HG03103 (cell line): ENCODE measurements at regions not wholly inside any gene's neighbourhood (a gene's known extent, or its start where the extent isn't known, plus 50 kb on each side); places are given as distances from the start of the nearest gene placed in this dataset.

Experiments used
- ATAC-seq: cut with Tn5 transposase; IDR thresholded peaks from one replicate; pipeline ENCODE4 v1.9.1; 2021; ENCODE audit warnings: low read depth; ENCODE audit not compliant: unreplicated experiment

DNA sequence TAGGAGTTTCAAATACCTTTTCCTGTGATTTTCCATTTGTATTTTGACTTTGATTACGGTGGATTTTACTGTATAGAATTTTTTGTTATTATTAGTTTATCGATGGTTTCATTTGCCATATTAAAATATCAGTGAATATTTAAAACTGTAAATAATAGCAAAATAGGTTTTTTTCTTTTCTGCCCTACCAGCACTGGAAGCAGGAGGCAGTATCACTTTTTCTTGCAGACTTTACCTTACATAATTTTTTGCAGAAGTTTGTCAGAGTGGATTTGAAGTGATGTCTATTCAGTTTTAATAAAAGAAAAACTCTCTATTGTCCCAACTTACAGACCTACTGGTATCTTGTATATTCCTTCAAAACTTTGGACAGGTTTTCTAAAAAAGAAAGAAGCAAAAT, 213.6 kb downstream of the CENPF start:
- no peak for ATAC-seq

DNA sequence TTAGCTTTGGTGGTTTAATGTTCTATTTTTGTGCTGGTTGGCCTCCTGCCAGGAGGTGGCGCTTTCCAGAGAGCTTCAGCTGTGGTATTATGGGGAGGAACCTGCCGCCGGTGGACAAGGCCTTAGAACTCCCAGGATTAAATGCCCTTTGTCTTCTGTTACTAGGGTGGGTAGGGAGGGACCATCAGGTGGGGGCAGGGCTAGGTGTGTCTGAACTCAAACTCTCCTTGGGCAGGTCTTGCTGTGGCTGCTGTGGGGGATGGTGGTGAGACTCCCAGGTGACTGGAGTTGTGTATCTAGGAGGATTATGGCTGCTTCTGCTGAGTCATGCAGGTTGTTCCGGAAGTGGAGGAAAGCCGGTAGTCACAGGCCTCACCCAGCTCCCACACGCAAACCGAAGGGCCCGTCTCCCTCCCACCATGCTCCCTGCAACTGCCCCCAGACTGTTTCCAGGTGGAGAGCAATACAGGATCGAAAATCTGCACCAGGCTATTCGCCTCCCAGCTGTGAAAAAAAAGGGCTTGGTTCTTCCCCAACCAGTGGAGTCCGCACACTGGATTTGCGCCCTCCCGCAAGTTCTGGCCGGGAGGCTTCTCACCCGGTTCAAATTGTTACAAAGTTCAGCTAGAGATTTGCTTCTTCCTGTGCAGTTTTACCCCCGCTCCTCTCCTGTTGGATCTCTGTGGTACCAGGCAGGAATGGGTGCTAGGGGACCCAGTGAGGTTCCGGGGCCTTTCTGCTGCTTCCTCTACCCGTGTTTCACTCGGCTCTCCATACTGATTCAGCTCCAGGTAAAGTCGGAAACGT, 220.5 kb downstream of the CENPF start:
- no peak for ATAC-seq

DNA sequence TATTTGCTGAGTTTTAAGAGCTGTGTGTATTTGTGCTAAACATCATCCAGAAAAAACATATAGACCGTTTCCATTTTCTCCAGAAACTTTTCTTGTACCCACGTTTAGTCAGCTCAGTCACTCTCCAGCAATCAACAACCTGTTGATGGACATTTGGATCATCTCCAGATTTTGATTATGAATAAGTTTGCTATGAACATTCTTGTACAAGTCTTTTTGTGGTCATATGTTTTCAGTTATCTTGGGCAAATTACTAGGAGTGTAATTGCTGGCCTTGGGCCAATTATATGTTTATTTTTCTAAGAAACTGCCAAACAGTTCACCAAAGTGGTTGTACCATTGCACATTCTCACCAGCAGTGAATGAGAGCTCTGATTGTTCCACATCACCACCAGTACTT, 221.8 kb downstream of the CENPF start:
- ATAC-seq, result no peak

DNA sequence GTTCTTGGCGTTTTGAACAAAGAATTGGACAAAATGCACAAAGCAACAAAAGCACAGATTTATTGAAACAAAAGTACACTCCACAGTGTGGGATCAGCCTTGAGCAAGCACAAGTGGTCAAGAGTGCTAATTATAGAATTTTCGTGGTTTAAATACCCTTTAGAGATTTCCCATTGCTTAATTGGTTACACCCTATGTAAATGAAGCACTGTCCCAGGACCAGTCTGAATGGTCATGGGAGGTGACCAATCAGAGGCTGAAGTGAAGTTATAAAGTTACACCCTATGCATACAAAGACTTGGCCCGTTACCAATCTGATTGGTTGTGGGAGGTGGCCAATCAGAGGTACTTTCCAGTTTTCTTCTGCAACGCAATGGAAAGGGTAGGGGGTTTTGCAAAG, 223.6 kb downstream of the CENPF start:
- ATAC-seq, result no peak

DNA sequence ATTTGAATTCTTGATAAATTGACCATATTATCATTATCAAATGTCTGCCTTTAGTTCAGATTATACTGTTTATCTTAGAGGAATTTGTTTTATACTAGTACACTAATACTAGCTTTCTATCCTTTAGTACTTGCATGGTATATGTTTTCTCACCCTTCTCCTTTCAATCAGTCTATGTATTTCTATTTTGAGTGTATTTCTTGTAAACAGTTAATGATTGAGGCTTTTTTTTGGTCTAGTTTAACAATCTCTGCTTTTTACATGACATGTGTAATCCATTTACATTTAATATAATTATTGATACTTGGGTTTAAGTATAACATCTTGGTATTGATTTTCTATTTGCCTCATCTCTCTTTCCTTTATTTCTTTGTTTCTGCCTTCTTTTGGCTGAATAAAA, 224.9 kb downstream of the CENPF start:
- ATAC-seq, result no peak

DNA sequence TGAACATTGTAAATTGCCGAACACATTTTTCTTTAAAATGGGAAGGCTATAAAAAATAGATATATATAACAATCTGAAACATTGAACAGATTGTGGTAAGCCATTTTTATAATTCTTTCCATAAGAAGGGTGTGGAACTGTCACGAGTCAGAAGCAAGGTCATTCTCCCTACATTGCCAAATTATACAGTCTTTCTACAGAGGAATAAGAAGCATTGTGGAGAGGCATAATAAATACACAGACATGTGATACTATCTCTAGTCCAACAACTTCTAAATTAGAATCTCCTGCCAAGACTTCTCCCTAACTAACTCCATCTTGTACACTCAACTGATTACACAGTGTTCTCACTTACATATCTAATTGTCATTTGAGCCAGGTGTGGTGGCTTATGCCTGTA, 227.9 kb downstream of the CENPF start:
- no peak for ATAC-seq

DNA sequence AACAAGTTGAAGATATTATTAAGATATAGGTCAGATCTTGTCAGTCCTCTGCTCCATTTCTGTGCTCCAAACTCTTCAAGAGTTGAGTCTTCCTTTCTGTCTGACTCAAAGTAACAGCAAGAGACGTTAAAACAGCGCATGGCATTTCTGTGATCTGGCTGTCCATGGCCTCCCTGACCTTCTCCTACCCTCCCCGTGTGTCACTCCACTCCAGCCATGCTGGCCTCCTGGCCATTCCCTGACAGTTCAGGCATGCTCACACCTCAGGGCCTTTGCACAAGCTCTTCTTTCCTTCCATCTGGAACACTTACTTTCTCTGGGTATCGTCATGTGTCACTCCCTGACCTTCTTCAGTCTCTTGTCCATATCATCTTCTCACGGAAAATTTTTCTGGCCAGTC, 229.0 kb downstream of the CENPF start:
- no peak for ATAC-seq

DNA sequence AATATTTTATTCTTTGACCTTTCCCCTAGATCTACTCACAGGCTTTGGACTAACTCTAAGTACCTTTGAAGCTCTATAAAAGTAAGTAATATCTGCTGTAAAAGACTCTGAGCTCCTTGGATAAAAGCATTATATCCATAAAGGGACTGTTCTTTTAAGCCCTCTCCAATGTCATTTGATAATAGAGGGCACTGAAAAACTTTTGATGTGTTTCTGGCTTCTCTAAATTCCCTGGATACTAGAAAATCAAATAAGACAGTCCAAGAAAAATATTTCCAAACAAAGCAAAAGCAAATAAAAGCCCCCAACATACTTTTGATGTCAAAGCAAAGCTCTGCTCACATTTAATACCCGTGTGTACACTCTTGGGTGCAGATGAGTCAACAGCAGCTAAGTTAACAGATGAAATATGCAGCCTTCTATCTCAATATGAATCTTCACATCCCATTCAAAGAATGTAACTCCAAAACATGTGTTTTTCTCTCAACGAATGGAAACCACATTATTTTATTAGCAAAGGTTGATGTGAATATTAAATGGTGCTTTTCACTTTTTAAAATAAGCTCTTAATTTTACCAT, 230.3 kb downstream of the CENPF start:
- ATAC-seq, result no peak

DNA sequence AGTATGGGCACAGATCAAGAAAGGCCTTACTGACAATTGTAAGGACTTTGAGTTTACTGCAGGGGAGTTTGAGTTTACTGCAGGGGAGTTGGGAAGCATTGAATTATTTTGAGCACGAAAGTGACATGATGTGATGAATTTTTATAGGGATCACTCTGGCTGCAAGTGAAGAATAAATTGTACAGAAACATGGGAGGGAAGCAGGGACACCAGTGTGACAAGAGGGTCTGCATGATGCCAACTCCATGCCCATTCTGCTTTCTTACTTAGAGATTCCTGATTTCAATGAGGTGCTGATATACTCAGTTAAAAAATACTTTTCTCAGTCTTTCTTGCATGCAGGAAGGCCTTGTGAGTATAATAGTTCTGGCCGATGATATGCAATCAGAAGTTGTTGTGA, 234.4 kb downstream of the CENPF start:
- ATAC-seq, result no peak

DNA sequence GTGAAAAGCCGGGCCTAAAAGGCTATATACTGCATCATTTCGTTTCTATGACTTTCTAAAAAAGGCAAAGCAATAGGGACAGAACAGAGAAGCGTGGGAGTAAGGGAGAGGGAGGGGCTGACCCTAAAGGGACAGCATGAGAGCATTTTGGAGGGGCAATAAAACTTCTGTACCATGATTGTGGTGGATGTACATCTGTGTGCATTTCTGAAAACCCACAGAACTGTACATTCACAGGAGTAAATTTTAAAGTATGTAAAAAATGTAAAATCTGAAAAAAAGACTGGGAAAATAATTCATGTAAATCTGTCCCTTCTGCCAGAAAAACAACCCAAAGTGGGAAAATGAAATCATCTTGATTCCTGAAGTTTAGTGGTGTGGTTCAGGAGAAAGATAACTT, 235.4 kb downstream of the CENPF start:
- ATAC-seq, result no peak

DNA sequence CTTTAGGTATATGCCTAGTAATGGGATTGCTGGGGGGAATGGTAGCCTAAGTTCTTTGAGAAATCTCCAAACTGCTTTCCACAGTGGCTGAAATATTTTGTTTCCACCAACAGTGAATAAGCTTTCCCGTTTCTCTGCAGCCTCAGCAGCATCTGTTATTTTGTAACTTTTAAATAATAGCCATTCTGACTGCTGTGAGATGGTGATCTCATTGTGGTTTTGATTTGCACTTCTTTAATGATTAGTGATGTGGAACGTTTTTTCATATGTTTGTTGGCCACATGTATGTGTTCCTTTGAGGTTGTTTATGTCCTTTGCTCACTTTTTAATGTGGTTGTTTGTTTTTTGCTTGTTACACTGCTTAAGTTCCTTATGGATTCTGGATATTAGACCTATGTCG, 237.4 kb downstream of the CENPF start:
- ATAC-seq, result no peak

DNA sequence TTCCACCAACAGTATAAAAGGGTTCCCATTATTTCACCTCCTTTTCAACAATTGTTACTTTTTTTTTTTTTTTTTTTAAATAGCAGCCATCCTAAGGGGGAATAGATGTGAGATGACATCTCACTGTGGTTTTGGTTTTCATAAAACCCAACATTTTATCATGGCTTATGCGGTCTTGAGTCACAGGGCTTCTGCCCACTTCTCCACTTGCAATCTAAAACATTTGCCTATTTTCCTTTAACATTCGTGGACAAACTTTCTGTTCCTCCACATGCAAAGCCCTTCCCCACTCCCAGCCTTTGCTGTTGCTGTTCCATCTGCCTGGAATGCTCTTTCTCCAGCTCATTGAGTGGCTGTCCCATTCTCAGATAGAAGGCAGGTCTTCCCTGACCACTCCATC, 239.7 kb upstream of the KCNK2 start:
- no peak for ATAC-seq

DNA sequence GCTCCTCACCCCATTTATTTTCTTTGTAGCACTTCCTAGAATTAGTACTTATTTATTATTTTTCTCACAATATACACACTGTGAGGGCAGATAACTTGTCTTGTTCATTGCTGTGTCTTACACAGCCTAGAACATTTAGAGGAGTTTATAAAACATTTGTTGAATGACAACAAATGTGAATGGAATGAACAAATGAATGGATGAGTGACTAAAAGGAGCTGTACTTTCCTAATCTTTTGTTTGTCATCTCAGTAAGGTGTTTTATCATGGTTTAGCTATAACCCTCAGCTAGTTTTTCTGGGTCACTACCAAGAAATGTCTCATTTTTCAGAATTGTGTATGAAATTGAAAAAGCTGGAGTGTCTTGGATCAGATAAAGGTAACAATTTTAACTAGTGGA, 239.3 kb upstream of the KCNK2 start:
- no peak for ATAC-seq

DNA sequence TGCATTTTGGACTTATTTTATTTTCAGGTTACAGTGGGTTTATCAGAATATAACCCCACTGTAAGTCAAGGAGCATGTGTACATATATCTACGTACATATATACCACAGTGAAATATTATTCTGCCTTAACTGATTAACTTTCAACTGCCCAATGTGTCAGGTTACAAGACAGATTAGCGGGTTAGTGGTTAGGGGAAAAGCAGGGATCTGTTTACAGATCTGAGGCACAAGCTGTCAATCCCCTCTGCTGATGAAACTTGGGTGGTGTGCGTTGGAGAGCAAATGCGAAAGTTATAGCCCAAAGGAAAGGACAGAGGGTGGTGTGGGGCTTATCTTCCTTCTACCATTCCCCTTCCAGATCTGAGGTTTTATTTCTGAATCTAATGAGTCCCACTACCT, 238.2 kb upstream of the KCNK2 start:
- no peak for ATAC-seq

DNA sequence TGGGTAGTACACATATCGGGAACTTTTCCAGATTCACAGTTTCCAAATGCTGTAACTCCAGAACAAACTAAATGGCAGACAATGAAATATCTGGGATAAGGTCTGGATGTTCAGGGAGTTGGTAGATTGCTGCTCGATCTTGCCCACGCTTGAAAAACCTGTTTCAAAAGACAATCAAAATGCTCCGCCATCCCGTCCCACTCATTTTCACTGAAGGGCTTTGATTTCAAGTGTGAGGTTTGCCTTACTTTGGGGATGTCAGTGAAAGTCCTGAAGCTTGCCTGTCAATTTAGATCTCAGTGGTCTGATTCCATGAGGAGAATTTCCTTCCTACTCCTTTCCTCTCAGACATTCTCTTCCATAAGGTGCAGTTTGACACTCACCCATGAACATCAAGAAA, 236.3 kb upstream of the KCNK2 start:
- no peak for ATAC-seq

DNA sequence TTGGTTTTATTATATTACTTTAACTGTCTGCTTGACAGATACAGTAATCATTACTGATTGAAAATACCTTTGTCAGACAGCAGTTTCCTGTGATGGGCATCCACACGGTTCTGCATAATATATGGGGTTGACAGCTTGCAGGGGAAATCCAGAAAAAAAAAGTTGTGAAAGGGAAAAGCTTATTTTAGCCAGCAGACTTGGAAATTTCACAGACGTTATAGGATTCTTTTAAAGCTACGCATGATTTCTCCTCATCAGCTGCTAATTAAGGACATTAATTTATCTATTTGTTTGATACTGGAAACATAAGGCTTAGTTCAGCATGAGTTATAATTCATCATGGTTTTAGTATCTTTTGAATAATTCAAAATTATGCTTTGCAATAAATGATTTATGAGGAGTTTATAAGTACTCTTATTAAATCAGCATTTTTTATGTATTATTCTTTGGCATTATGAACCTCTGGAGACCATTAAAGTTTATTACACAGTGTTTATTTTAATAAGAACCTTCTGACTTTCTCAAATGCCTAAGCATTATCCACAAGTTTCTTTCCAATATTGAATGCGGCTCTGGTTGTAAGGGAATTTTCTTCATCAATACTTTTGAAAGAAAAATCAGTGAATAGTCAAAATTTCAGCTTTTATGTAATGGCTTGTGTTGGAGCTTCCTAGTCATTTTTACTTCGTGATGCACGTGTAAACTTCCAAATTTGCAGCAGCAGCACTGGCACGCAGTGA, 235.3 kb upstream of the KCNK2 start:
- ATAC-seq, result no peak

DNA sequence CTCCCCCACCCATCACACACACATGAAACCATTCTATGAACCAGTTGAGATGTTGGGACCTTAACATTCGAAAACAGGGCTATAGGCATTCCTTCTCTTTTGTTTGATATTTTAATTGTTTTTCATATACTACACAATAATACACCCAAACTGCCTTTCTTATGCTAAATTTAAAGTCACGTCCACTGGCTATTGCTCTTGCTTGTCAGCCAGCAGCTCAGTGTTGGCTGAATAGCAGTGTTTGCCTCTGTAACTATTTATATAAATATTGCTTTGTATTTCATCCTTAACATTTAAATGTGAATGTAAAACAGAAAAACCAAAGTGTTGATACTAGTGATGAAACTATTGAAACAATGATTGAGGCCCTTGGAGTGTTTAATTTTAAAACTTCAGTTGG, 234.4 kb upstream of the KCNK2 start:
- ATAC-seq, result no peak

DNA sequence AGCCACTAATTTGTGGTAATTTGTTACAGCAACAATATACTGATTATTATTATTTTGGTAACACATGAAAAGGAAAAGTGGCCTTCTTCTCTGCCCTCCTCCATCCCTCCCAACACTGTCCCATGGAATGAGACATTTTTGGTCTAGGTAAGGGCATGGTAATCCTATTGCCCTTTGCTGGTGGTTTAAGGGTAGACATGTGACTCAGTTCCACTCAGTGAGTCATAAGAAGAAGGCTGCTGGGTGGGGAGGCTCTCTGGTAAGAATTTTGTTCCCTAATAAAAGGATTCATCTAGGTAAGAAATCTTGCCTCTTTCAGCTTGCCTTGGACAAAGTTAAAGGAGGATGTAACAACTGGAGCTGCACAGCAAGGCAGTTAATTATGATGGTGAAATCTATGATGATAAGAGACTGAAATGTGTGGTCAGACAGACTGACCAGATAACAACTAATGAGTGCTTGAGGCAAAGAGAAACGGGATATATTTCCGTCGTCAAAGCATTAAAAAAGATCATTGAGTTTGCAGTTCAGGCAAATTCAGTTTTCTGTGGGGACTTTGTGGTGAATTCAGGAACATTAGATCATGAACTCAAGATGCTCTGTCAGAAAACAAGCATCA, 232.0 kb upstream of the KCNK2 start:
- ATAC-seq, result no peak

DNA sequence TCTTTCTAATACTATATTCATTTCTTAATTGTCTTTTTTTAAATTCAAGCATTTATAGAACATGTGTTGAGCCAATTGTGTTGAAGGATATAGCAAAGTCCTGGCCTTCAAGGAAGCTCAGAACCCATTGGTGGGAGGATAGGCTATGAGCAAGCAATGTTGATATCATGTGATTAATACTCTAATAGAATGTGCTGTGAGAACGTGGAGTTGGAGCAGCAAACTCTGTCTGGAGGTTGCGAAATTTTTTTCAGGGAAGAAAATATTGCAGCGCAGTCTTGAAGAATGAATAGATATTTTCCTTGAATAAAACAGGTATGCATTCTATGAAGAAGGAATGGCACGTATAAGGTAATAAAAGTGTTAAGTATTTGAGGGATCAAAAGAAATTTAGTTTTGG, 229.2 kb upstream of the KCNK2 start:
- ATAC-seq, result no peak

DNA sequence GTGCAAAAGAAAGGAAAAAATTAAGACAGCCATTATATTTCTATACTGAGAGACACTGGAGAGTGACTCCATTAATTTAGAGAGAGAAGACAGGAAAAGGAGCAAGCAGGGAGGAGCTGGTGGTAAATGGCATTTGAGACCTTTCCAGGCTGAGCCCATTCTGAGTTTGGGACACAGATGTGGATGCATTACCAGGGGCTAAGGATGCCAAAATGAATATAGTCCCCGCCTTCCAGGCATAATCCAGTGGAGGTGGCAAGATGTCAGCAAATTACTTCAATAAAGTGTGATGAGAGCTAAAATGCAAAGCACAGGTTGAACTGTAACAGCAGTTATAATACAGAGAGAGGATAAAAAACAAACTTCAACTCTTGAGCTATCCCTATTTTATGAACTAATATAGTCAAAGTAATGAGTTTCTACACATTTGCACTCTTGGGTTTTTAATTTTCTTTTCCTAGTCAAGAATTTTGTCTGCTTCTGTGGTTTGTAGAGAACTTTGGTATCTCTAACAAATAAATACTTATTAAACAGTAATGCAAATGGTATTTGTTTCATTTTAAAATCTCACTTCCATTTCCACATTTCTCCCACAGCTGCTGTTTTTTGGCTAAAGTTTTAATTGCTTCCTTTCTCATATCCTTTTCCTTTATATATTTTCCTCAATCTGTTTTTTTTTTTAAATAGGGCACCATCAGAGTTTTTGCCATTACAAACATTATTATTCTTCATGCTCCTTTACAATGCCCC, 228.2 kb upstream of the KCNK2 start:
- ATAC-seq, result no peak

DNA sequence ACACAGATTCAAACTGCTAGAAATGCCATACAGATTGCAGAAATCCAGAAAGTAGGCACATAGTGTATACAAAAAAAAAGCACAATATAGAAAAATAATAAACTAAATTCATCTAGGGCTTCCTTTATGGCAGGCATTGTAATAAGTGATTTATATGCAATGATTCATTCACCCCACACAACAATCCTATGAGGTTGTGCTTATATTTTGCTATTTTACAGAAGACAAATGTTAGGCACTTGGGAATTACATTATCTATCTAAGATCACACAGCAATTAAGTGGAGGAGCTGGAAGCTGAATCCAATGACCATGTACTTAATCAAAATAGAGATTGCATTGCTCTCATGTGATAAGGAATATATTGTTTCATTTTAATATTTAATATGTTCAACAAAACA, 225.7 kb upstream of the KCNK2 start:
- ATAC-seq, result no peak
